ENCODE measurements at regions not wholly inside any gene's neighbourhood (a gene's known extent, or its start where the extent isn't known, plus 50 kb on each side); places are given as distances from the start of the nearest gene placed in this dataset.

DNA sequence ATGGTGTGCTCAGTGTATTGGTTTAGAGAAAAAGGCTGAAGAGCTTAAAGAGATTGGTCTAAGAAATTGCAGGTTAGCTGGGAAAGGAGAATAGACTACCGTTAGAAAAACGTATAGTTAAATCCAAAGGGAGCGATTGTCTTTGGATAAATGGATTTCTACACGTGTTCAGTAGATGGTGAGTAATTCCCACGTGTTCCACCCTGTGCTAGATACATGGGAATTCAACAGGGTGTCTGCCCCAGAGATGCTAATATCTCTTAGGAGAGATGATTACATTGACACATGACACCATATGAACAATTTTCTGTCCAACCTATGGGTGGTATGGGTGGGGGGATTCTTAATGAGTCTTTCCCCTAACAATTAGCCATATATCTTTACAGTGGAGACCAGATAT, 99.8 kb downstream of the TDRD15 start:
- TF ChIP-seq CTCF (IDR thresholded peaks at IDR 0.05; ENCODE audit: extremely low read depth, missing control alignments): no peak
- no peak for DNase-seq (ENCODE audit: low spot score)

- DNase-seq (ENCODE audit: low spot score): no peak
- no peak for TF ChIP-seq CTCF (IDR thresholded peaks at IDR 0.05; ENCODE audit: extremely low read depth, missing control alignments)
These were observed 104.5 kb downstream of the TDRD15 start for GRCh38 chr2:21228041-21228895.

- no peak for DNase-seq (ENCODE audit: low spot score)
These were observed 105.5 kb downstream of the TDRD15 start for GRCh38 chr2:21229302-21229701.

GRCh38 chr2:21230140-21230539, 106.4 kb downstream of the TDRD15 start:
- DNase-seq (ENCODE audit: low spot score): no peak
- TF ChIP-seq CTCF (IDR thresholded peaks at IDR 0.05; ENCODE audit: extremely low read depth, missing control alignments): no peak

More at GRCh38 chr2:21229302-21229701, 105.5 kb downstream of the TDRD15 start:
- no peak for TF ChIP-seq CTCF (IDR thresholded peaks at IDR 0.05; ENCODE audit: extremely low read depth, missing control alignments)

DNA sequence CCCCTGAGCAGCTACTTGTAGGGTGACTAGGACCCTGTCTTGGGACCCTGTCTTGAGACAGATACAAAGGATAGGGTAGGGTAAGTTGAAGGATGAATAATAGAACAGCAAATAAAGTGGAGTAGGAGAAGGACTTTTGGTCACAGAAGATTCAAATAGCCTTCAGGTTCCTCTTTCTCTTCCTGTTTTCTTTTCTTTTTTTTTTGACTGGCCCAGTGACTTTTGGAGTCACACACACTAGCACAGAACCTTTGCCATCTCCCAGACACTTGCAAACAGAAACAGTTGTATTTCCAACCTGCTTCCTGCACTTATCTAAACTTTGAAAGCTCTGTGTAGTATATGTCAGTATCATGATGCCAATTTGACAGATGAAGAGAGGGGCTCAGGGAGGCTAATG, 108.2 kb downstream of the TDRD15 start:
- DNase-seq (ENCODE audit: low spot score): no peak
- no peak for TF ChIP-seq CTCF (IDR thresholded peaks at IDR 0.05; ENCODE audit: extremely low read depth, missing control alignments)

DNA sequence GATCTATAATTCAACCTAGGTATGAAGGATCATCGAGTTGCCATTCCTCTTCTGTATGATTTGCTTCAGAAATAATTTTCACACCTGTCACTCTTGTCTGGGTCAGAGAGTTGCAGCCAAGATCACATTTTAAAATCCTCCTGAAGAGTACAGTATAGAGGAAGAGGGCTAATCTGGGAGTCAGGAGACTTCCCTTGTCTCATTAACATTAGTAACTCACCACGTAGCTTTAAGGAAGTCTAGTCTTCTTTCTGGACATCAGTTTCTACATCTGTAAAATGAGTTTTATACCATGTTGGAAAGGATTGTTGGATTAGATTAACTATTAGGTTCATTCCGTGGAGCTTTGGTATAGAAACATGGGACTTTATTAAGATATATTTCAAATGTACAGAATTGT, 109.4 kb downstream of the TDRD15 start:
- no peak for TF ChIP-seq CTCF (IDR thresholded peaks at IDR 0.05; ENCODE audit: extremely low read depth, missing control alignments)
- DNase-seq (ENCODE audit: low spot score): no peak

DNA sequence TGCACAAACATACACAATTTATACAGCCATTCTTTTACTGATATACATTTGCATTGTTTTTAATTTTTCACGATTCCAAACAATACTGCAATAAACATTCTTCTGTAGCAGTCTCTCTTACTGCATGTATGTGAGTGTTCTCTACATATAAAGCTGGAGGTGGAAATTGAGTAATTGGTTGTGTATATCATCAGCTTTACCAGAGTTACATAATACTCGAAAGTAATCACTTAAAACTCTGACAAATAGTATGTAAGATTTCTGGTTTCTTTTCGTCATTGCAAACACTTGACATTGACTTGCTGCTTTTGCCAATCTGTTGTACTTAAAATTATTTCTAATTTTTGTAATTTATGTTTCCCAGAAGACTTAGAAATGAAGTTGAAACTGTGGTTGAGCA, 110.2 kb downstream of the TDRD15 start:
- TF ChIP-seq CTCF (IDR thresholded peaks at IDR 0.05; ENCODE audit: extremely low read depth, missing control alignments): no peak
- no peak for DNase-seq (ENCODE audit: low spot score)

Data from GM20000 (cell line).